Fibroblast of skin of back (primary cell): ENCODE measurements at regions not wholly inside any gene's neighbourhood (a gene's known extent, or its start where the extent isn't known, plus 50 kb on each side); places are given as distances from the start of the nearest gene placed in this dataset.
"Not testable (repeated sequence)": the region's sequence is repeated elsewhere in the genome, so short reads cannot be mapped to it uniquely, and the experiment has no call there.

Experiments used
- DNase-seq: peaks from one replicate; pipeline ENCODE4 v3.0.0-alpha.2; 2013

DNA sequence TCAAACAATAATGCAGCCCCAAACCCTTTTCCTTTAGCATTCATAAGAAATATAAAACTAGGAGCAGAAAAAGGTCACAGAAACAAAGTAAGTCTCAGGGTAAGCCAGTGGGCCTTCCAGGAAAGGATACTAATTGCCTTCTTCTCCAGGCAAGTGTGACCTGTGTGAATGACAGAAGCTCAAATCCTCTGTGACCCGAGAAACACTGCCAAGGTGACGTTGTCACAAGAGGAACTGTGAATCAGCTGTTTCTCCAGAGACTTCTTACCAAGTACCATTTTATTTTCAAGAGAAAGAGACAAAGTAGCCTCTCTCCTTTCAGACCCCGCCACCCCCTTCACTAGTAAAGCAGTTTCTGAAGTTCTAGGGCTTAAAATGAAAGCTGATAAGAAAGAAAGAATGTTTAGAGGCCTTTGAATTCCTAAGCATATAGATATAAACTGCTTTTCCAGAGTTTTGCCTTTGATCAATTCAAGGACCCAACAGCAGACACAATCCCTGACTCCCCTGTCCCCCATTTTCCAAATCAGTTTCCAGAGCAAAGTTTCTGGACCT is 155.6 kb downstream of the NUF2 start:
- no peak for DNase-seq

DNA sequence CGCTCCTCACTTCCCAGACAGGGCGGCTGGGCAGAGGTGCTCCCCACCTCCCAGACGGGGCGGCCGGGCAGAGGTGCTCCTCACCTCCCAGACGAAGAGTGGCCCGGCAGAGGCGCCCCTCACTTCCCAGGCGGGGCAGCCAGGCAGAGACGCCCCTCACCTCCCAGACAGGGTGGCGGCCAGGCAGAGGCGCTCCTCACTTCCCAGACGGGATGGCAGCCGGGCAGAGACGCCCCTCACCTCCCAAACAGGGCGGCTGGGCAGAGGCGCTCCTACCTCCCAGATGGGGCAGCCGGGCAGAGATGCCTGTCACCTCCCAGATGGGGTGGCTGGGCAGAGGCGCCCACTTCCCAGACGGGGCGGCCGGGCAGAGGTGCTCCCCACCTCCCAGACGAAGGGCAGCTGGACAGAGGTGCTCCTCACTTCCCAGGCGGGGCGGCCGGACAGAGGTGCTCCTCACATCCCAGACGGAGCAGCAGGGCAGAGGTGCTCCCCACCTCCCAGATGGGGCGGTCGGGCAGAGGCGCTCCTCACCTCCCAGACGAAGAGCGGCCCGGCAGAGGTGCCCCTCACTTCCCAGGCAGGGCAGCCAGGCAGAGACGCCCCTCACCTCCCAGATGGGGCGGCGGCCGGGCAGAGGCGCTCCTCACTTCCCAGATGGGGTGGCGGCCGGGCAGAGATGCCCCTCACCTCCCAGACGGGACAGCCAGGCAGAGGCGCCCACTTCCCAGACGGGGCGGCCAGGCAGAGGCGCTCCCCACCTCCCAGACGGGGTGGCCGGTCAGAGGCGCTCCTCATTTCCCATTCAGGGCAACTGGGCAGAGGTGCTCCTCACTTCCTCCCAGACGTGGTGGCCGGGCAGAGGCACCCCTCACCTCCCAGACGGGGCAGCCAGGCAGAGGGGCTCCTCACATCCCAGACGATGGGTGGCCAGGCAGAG is 176.9 kb downstream of the NUF2 start:
- DNase-seq, result not testable (repeated sequence)

DNA sequence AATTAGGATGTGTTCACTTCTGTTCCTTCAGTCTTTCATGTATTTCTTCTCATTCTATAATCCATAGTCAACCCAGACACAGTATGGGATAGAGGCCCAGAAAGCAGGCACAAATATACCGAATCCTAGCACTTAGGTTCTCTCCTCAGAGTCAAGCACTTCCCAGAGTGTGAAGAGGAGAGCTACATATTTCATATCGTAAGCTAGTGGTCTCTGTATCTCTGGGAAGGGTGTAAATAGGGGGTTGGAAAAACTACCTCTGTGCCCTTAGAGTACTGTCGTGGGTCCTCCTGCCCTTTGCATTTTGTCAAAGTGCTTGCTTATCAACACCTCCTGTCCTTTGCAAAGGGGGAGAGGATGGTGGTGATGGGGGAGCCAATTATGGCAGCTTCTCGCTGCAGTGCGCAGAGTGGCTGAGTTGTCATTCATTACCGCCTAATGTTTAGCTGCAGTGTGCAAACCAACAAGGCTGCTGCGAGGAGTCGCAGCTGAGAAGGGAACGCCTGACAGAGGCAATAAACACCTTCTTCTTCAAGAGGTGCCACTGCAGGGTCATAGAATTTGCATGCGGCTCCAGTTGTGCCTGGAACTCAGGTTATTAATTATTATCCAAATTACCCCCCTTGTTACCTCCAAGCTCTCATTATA is 182.7 kb downstream of the NUF2 start:
- DNase-seq, result no peak

DNA sequence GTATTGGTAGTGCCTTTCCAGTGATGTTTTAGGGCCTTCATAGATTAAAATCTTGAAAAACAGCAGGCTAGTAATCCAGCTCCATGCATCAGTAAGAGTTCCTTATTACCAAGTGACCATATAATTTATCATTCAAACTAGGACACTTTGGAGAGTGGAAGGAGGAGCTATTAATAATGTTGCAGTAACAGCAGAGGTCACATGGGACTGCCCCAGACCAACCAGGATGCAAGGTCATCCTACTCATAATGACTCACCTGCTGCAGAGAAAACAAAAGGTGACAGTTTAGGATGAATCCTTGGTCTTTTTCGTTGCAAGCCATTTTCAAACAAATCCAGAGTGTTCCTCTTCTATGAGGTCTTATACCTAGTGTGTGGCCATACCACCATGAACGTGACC is 187.4 kb downstream of the NUF2 start:
- peak; percentile 10 for DNase-seq

DNA sequence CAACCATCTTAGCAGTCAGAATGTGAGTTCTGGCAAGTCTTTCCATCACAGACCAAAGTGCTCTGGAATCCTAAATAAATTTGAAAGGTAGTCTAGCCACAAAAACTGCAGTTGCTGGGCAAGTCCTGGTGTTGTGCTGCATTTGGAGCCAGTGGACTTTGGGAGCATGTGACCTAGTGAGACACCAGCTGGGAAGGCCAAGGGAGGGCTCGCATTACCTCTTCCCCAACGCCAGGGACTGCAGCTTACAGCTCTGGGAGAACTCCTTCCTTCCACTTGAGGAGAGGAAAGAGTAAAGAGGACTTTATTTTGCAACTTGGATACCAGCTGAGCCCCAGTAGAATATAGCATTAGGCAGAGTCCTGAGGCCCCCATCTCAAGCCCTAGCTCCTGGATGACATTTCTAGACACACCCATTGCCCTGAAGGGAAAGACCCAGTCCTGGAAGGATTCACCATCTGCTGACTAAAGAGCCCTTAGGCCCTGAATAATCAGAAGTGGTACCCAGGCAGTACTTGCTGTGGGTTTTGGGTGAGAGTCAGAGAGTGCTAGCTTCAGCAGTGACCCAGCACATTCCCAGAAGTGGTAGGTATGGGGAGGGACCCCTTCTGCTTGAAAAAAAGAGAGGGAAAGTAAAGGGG is 190.7 kb downstream of the NUF2 start:
- no peak for DNase-seq

DNA sequence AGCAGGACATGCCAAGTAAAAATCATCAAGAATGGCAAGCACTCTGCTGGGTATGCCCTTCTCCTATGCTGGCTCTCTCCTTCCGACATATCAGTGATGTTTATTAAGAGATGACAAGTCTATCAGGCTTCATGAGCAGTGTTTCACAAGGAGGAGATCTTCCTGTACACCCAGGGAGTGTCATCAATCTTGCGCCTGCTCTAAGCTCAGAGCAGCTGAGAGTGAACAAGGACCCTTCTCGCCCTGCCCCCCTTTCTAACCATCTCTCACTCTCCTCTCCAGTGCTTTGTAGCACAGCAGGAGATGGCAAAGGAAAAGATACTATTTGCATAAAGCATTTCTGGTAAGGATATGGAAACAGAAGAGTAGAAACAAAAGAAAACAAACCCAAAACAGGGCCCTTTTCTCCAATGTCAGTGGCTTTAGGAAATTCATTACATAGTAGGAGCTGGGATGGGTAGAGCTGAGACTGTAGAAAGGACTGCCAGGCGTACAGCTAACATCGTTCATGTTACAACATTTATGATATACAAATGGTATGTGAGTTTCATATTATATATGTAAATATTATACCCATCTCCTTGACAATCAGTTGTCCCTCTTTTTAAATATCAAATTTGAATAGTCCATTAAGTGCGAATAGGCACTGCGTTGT is 201.7 kb downstream of the NUF2 start:
- DNase-seq, result no peak

DNA sequence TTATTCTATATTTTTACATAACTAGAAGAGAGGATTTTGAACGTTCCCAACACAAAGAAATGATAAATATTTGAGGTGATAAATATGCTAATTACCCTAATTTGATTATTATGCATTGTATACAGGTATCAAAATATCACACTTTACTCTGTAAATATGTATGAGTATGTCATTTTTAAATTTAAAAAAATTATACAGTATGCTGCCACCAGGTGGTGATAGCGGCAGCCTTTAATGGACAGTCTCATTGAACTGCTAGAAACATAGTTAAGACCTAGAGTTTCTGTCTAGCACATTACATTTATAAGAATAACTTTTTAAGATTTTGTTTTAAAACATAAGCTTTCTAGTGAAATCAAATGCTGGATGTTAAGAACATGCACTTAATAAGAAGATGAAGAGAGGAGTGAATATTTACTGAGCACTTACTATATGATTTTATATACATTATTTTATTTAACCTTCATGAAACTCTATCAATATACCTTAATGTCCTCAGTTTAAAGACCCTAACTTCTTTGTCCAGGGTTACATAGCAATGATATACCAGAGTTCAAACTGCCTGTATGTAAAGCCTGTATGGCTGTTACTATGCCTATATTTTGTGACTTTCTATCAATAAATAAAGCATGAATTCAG is 207.1 kb downstream of the NUF2 start:
- DNase-seq, result peak; percentile 28

DNA sequence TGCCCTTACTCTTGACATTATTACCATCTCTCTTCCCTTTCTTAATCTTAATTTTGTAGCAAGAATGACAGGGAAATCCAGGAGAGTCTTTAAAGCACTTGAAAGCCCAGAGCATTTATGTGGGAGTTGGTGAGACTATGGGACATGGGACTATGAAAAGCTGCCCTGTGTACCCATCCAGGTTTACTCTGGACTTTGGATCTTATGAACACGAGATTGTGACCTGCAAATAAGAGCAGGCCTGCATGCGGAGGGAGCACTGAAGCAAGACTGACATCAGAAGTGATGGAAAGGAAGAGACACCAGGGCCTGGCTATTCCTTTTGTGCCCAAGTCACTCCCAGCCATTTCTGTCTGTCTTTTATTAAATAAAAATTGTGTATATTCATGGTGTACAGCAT is 209.6 kb downstream of the NUF2 start:
- no peak for DNase-seq

DNA sequence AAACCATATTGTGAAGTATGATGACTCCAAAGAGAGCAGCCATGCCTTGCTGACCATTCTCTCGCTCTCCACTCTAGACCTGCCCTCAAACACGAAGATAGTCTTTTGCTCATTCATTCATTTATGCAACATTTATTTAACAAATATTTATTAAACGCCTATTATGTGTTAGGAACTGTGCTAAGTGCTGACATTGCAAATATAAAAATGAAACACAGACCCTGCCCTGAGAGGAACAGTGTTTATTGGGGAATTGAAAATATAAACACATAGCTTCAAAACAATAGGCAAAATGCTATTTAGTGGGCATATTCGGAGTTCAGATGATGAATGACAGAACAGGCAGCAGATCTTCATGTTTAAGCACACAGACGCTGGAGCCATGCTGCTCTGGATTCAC is 213.6 kb downstream of the NUF2 start:
- DNase-seq, result no peak

DNA sequence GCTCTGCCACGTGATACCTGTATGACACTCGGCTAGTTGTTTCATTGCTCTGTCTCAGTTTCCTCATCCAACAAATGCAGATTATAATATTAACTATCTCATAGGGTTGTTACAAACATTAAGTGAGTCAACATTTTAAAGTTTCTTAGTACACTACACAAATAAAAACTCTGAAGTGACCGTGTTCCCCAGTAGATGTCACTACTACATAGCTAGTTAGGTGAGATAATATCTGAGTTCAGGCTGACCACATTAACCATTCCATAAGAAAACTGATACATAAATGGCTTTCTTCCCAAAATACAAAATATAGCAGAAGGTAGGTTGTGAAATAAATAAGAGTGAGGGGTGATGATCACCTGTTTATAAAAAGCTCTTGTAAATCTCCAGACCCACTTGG is 214.1 kb downstream of the NUF2 start:
- DNase-seq, result peak; percentile 53

DNA sequence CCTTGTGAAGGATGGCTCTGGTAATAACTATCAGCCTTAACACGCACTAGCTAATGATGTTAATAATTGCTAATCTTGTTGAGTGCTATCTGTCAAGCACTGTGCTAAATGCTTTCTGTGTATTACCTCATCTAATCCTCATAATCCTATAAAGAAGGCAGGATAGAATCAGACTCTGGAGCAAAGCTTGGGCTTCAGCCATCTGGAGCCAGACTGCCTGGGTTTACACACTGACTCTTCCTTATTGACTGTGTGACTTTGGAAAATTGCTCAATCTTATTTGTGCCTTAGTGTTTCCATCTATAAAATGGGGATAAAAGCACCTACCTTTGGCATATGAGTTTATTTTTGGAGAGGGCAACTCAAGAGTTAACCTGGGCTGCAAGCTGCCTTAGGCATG is 216.1 kb downstream of the NUF2 start:
- DNase-seq, result no peak

DNA sequence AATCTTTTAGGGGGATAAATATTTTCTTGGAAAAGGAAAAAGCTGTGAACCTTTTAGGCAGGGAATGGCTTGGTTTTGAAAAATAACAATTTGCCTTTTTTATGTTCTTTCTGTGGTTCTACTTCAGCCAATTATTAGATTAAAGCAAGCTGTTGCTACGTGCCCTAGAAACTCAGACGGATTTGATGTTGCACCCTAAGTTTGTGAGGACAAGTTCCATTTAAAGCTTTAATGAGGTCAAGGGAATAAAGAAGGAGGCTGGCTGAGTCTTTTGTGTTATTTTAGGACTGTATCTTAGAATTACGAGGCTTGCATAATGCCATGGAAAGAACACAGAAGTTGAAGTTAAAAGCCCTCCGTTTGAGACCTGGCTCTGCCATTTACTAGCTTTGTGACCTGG is 216.9 kb downstream of the NUF2 start:
- DNase-seq, result no peak

DNA sequence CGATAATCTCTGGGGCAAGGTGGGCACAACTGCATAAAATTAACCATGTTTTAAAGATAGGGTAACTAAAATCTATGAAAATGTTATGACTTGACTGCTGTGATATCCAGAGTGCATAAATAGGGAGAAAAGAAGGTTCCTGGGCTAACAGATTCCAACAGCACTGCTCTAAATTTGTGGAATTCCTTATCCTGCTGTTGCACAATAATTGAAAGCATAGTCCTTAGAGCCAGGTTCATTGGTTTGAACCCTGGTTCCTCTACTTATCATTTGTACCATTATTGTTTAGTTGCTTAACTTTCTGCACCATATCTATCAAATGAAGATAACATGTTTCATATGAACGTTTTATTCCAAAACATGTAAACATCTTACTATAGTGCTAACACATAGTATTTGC is 219.0 kb downstream of the NUF2 start:
- DNase-seq, result no peak

DNA sequence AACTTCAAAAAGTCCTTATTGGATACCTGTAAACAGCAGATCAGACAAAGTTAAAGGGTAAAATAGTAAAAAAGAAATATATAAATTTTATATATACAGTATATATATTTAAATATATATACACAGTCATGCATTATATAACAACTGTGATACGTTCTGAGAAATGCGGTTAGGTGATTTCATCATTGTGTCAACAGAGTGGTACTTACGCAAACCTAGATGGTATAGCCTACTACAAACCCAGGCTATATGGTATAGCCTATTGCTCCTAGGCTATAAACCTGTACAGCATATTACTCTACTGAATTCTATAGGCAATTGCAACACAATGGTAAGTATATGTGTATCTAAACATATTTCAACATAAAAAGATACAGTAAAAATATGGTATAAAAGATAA is 222.7 kb downstream of the NUF2 start:
- no peak for DNase-seq

DNA sequence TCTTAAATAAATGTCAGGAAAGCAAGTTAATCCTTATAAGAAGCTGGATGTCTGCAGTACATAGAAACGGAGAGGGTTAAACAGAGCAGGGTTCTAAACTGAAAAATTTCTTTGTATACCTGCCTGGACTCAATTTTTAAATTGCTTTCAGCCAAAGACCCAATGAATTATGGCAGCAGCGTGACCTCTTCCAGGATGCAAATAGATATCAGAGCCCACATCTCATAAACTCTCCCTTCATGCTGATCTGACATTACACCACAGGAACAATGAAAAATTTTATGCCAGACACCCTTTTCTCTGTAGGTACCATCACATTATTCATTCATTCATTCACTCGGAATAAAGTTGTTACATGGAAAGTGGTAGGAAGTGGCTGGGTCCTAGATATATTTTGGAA is 236.4 kb downstream of the NUF2 start:
- DNase-seq, result no peak

DNA sequence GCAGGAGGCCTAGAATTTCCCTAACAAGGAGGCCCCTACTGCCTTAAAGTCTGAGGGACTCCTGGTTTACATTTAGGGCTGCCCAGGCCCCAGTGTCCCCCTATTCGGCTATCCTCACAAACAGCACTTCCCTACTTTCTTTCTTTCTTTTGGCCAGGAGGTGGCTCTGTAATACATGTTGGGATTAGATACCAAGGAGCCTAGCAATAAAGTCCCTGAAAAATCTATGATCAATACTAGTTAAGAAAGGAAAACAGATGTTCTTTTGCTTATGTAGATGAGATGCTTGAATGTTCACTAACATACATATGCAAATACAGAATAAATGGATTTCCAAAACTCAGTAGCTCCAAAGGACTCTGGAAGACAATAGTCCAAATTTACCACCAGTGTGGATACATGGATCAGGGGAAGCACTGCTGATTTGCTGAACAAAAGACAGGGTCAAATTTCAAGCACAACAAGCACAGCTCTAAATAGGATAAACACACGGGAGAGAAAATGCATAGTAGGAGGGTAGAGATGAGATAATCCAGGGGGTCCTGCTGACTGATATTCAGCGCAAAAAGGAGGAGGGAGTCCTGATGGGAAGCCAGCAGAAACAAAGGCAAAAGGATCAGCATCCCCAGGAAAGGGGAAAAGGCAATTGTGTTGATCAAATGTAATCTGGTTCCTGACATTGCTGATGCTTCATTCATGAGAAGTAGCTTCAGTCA is 240.0 kb downstream of the NUF2 start:
- DNase-seq, result peak; percentile 27

DNA sequence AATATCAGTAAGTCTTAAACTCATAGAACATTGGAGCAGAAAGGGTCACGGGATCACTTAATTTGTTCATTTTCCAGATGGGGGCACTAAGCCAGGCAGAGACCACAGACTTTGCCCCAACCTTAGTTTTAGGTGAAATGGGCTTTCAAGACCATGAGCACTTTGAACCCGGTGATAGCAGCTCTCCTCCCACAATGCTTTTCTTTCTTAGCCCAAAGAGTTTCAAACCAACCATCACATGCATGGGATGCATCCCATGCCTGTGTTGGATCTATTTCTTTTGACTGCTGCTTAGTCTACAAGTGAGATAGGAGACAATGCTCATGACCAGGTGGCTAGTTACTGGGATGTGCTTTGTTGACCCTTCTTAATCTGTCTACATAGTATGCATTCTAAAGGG is 240.6 kb downstream of the NUF2 start:
- DNase-seq, result no peak

DNA sequence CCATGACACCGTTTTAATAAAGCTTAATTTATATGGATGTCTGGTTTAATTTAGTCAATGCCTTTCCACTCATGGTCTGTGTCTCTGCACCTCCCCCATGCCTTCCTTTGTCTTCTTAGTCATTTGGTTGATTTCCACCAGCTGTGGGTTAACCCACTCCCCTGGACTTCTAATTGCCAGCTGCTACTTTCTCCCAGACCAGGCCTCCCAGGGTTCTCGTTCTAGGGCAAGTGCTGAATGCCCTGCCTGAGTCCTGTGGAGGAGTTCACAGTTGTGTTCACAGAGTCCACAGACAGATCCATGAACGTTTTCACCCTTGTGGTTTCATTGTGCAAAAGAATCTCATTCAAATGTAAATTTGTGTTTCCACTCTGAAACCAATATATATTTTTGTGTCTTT is 243.4 kb downstream of the NUF2 start:
- no peak for DNase-seq

DNA sequence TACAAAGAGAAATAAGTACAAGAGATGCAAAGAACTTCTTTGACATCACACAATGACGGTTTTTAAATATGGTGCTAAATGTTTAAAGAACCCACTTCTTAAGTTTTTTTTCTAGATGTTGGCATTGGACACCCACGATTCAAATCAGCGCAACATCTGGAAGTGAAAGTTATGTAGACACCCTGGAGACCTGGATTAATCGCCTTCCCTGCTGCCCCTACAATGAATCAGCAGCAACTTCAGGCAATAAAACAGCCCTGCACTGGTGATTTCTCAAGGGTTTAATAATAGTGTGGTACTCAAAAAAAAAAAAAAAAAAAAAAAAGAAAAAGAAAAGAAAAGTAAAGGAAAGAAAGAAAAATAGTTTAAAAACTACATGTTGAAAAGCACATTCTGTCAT is 248.3 kb downstream of the NUF2 start:
- no peak for DNase-seq

DNA sequence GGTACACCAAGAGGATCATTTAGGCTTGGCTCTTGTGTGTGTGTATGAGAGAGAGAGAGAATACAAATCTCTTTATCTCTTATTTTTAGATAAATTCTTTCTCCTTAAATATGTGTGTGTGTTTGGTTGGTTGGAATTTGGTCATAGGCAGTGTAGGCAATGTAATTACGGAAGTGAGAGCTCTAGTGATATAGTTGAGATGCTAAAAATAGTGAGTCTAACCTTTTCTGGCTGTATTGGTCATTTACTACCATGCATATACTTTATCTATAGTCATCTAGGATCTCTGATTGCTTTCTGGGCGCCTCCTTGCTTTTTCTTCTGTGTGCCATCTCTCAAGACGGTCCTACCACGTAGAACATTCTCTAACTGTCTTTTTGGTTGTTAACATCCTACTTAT is 250.2 kb downstream of the NUF2 start:
- no peak for DNase-seq

DNA sequence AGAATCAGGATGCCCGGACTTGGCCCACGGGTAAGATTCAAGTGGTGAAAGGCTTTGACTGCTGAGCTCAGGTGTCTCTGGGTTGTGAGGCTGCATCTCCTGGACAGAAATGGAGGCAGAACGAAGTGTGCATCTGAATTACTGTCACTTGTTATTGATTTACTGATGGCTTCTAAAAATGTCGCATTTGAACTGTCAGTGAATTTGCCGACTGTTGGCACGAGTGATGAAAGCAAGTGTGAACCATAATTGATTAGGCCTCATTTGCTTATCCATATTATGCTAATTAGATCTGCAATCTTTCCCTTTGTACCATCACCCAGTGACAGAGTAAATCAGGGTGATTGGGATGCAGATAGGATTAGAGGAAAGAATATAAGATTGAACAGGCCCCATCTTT is 252.4 kb downstream of the NUF2 start:
- DNase-seq, result no peak

DNA sequence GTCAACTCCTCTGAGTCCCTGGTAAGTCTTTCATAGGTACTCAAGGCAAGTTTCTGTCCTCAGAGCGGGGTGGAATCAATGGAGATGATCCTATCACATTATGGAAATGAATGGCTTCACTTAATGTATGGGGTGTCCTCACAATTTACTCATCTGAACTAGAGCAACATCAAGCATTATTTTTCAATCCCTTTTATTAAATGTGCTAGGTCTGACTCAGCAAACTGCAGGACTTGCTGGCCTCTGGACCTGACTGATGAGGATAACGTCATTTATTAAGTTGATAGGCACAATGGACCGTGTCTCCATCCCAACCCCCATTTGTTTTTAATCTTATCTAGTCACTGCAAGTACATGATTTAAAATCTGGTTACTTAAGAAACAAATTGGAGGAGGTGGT is 259.2 kb downstream of the NUF2 start:
- no peak for DNase-seq
